ES-I3 (cell line): ENCODE measurements at regions not wholly inside any gene's neighbourhood (a gene's known extent, or its start where the extent isn't known, plus 50 kb on each side); places are given as distances from the start of the nearest gene placed in this dataset.
"Not testable (repeated sequence)": the region's sequence is repeated elsewhere in the genome, so short reads cannot be mapped to it uniquely, and the experiment has no call there.

Experiments used
- H3K36me3 ChIP-seq: 2 replicates; pipeline ENCODE4 v1.6.1; 2013; ENCODE audit warnings: mild to moderate bottlenecking, low read length, control low read depth, moderate library complexity; ENCODE audit not compliant: insufficient read depth
- H3K4me1 ChIP-seq: 2 replicates; pipeline ENCODE4 v1.6.1; 2013; ENCODE audit warnings: mild to moderate bottlenecking, control low read depth, low read length; ENCODE audit not compliant: insufficient read depth
- H3K9ac ChIP-seq: 2 replicates; pipeline ENCODE4 v1.6.1; 2013; ENCODE audit warnings: low read depth, mild to moderate bottlenecking, low read length, moderate library complexity
- H3K9me3 ChIP-seq: 2 replicates; pipeline ENCODE4 v1.6.1; 2013; ENCODE audit warnings: mild to moderate bottlenecking, low read length, moderate library complexity; ENCODE audit not compliant: control insufficient read depth, insufficient read depth

DNA sequence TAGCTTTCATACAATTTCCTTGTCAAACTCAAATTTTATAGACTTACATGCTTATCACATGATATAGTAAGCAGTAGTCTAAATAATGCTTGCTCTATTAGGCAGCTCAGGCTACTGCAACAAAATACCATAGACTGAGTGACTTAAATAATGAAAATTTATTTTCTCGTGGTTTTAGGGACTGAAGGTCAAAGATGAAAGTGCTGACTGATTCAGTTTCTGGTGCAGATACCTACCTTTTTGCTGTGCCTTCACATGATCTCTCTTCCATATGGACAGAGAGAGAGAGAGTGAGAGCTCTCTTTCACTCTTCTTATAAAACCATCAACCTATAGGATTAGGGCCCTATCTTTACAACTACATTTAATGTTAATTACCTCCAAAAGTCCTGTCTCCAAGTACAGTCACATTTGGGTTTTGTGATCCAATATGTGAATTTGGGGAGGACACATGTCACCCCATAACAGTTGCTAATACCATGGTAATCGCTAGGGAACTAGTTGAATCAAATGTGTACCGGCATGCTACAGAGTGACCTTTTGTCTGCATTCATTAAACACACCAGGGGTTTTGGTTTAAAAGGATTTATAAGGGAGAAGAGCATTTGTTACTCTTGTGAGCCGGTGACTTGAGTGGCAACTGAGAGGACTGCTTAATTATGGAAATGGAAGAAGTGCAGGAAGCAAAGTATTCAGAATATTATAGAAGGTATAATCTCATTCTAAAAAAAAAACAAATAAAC is 723.4 kb upstream of the LRRTM4 start:
- no peaks in the 10 kb centered on the region for H3K9me3 ChIP-seq
- H3K4me1 ChIP-seq = no peaks in the 10 kb centered on the region
- no peak overlapping the region for H3K9ac ChIP-seq
- no peaks in the 10 kb centered on the region for H3K36me3 ChIP-seq

- Histone ChIP-seq H3K36me3 (no peaks in the 10 kb centered on the region), H3K9ac (no peak overlapping the region), H3K4me1 (no peaks in the 10 kb centered on the region), H3K9me3 (no peaks in the 10 kb centered on the region)
Measured at GRCh38 chr2:78251708-78252107, 729.5 kb upstream of the LRRTM4 start.

- Histone ChIP-seq H3K9me3 (no peaks in the 10 kb centered on the region), H3K9ac (no peak overlapping the region), H3K36me3 (no peaks in the 10 kb centered on the region), H3K4me1 (no peaks in the 10 kb centered on the region; the same call in 1 of the 2 replicates)
Measured at GRCh38 chr2:78260861-78261260, 738.7 kb upstream of the LRRTM4 start.

- no peak overlapping the region for H3K9ac ChIP-seq
- H3K36me3 ChIP-seq = no peaks in the 10 kb centered on the region
- no peaks in the 10 kb centered on the region for H3K9me3 ChIP-seq
- no peaks in the 10 kb centered on the region; the same call in 1 of the 2 replicates for H3K4me1 ChIP-seq
Measured at GRCh38 chr2:78261454-78261853, 739.3 kb upstream of the LRRTM4 start.

- H3K9ac ChIP-seq, H3K4me1 ChIP-seq, H3K9me3 ChIP-seq, H3K36me3 ChIP-seq: not testable (repeated sequence)
Measured at GRCh38 chr2:78262089-78262488, 739.9 kb upstream of the LRRTM4 start.

DNA sequence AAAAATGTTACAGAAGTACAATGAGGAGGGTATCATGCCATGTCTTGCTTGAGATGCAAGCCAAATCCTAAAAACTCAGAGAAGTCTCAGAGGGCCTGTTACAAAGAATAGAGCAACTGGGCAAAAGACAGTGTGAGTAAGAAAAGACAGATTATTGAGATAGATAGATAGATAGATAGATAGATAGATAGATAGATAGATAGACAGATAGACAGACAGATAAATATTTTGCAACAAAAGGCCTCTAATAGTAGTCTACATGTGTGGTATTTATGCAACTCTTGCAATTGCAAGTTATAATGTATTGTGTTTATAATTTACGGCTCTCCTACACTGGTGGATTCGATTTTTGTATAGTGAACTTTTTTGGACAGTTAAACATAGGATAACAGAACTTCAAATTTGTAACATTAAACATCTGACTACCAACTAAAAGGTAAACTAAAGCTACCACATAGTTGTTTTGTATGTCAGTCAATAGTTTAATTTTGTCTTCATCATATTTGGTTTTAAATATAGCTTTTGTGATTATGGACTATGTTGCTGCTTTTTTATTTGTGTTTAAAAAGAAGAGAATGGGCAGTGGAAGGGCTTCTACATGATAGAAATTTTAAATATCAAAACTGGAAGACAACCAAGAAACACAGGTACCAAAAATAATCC is 740.7 kb upstream of the LRRTM4 start:
- H3K9ac ChIP-seq = no peak overlapping the region
- H3K9me3 ChIP-seq = no peaks in the 10 kb centered on the region
- H3K36me3 ChIP-seq = no peaks in the 10 kb centered on the region
- no peaks in the 10 kb centered on the region; the same call in 1 of the 2 replicates for H3K4me1 ChIP-seq

DNA sequence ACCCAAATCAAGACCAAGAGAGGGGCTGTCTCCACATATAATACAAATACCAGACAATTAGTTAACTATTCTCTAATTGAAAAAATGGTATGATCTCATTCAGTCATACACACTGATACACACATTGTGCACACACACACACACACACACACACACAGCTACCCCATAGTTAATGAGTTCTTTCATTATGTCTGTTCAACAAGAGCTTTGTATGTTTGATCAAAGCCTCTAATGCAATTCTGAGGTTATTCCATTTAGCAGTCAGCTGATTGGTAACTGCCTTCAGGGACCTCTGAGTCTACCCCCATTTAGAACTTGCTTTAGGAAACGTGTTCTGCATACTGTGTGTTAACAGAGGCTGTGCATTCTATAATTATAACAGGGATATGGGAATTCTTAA is 741.4 kb upstream of the LRRTM4 start:
- H3K9ac ChIP-seq = no peak overlapping the region

DNA sequence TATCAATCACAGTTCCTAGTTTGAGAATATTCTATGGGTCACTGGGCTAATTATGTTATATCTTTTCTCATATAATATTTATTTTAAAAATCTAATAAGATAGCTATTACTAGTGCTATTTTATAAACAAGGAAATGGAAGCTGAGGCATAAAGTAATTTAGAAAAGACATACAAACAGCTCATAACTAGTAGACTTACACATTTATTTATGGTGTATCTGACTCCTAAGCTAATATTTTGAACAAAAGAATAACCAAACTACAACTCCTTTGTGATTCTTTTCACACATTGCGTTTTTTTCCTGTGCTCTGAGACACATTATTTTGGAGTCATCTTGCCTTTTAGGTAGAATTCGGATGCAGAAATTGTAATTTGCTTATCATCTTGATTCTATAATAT is 742.0 kb upstream of the LRRTM4 start:
- Histone ChIP-seq H3K9me3 (no peaks in the 10 kb centered on the region), H3K9ac (no peak overlapping the region), H3K36me3 (no peaks in the 10 kb centered on the region), H3K4me1 (peaks cover 7% of the 10 kb centered on the region; the same call in 1 of the 2 replicates)

More for the DNA sequence above, 741.4 kb upstream of the LRRTM4 start:
- no peaks in the 10 kb centered on the region for H3K9me3 ChIP-seq
- no peaks in the 10 kb centered on the region for H3K36me3 ChIP-seq
- H3K4me1 ChIP-seq = peaks cover 1% of the 10 kb centered on the region; the same call in 1 of the 2 replicates

DNA sequence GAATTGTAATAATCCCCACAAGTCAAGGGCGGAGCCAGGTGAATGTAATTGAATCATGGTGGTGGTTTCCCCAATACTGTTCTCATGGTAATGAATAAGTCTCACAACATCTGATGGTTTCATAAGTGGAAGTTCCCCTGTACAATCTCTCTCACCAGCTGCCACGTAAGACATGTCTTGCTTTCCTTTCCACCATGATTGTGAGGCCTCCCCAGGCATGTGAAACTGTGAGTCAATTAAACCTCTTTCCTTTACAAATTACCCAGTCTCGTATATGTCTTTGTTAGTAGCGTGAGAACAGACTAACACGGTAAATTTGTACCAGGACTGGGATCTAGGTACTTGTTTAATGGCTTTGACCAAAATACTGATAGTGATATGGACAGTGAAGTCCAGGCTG is 744.3 kb upstream of the REG3G start:
- Histone ChIP-seq H3K4me1 (no peaks in the 10 kb centered on the region), H3K9ac (no peak overlapping the region)

GRCh38 chr2:78290581-78291214 is 734.8 kb upstream of the REG3G start:
- Histone ChIP-seq H3K4me1 (peaks cover 6% of the 10 kb centered on the region; the same call in 1 of the 2 replicates), H3K9ac (no peak overlapping the region)

More for the DNA sequence above, 744.3 kb upstream of the REG3G start:
- Histone ChIP-seq H3K9me3 (peaks cover 7% of the 10 kb centered on the region), H3K36me3 (no peaks in the 10 kb centered on the region)

GRCh38 chr2:78293768-78294167 is 731.7 kb upstream of the REG3G start:
- Histone ChIP-seq H3K36me3 (no peaks in the 10 kb centered on the region), H3K4me1 (peaks cover 6% of the 10 kb centered on the region; the same call in 1 of the 2 replicates), H3K9ac (no peak overlapping the region), H3K9me3 (no peaks in the 10 kb centered on the region)

More at GRCh38 chr2:78290581-78291214, 734.8 kb upstream of the REG3G start:
- Histone ChIP-seq H3K36me3 (no peaks in the 10 kb centered on the region), H3K9me3 (no peaks in the 10 kb centered on the region)

GRCh38 chr2:78301166-78301789 is 724.2 kb upstream of the REG3G start:
- no peak overlapping the region for H3K9ac ChIP-seq
- peaks cover 10% of the 10 kb centered on the region for H3K4me1 ChIP-seq
- no peaks in the 10 kb centered on the region for H3K9me3 ChIP-seq
- H3K36me3 ChIP-seq = no peaks in the 10 kb centered on the region

- no peaks in the 10 kb centered on the region for H3K36me3 ChIP-seq
- H3K9me3 ChIP-seq = no peaks in the 10 kb centered on the region
- no peak overlapping the region for H3K9ac ChIP-seq
- H3K4me1 ChIP-seq = peaks cover 29% of the 10 kb centered on the region
Measured at GRCh38 chr2:78304678-78305077, 720.8 kb upstream of the REG3G start.

GRCh38 chr2:78309460-78309859 is 716.0 kb upstream of the REG3G start:
- H3K4me1 ChIP-seq = peaks cover 32% of the 10 kb centered on the region
- H3K9me3 ChIP-seq = no peaks in the 10 kb centered on the region
- no peaks in the 10 kb centered on the region for H3K36me3 ChIP-seq
- no peak overlapping the region for H3K9ac ChIP-seq
